SK-N-SH (cell line): ENCODE measurements at regions not wholly inside any gene's neighbourhood (a gene's known extent, or its start where the extent isn't known, plus 50 kb on each side); places are given as distances from the start of the nearest gene placed in this dataset.

Experiments
- CTCF ChIP-seq: fragments of 200-600 bp; sonication (generic); IDR thresholded peaks from 2 replicates; pipeline ENCODE4 v1.6.1; 2017; ENCODE audit warnings: antibody characterized with exemption, mild to moderate bottlenecking, moderate library complexity
- EZH2phosphoT487 ChIP-seq: fragments of 200-600 bp; sonication (generic); IDR thresholded peaks from 2 replicates; pipeline ENCODE4 v1.6.1; 2017; ENCODE audit warnings: low read depth, mixed run types, mild to moderate bottlenecking, antibody characterized with exemption, moderate library complexity, borderline replicate concordance
- FOSL2 ChIP-seq: IDR thresholded peaks from 2 replicates; pipeline ENCODE4 v1.4.0; 2012; ENCODE audit warnings: low read depth, mild to moderate bottlenecking, moderate library complexity, borderline replicate concordance
- GABPA ChIP-seq: IDR thresholded peaks from 2 replicates; pipeline ENCODE4 v1.4.0; 2012; ENCODE audit warnings: low read depth, mild to moderate bottlenecking
- MAX ChIP-seq: IDR thresholded peaks from 2 replicates; pipeline ENCODE4 v1.4.0; 2012; ENCODE audit warnings: low read depth
- POLR2AphosphoS5 ChIP-seq: IDR thresholded peaks from 2 replicates; pipeline ENCODE4 v1.6.1; 2012; ENCODE audit warnings: low read depth, low read length
- REST ChIP-seq: IDR thresholded peaks from 2 replicates; pipeline ENCODE4 v1.6.1; 2012; ENCODE audit warnings: mild to moderate bottlenecking, low read depth, low read length, moderate library complexity
- RFX5 ChIP-seq: IDR thresholded peaks from 2 replicates; pipeline ENCODE4 v1.6.1; 2012; ENCODE audit warnings: mild to moderate bottlenecking, improper control_type of control experiment, low read length
- TAF1 ChIP-seq: IDR thresholded peaks from 2 replicates; pipeline ENCODE4 v1.6.1; 2012; ENCODE audit warnings: low read depth, mild to moderate bottlenecking, low read length, moderate library complexity, borderline replicate concordance
- TCF12 ChIP-seq: IDR thresholded peaks from 2 replicates; pipeline ENCODE4 v1.4.0; 2012
- TEAD4 ChIP-seq: IDR thresholded peaks from 2 replicates; pipeline ENCODE4 v1.4.0; 2012; ENCODE audit warnings: mild to moderate bottlenecking, borderline replicate concordance; ENCODE audit not compliant: insufficient read depth
- USF2 ChIP-seq: fragments of 150-350 bp; IDR thresholded peaks from 2 replicates; pipeline ENCODE4 v1.6.1; 2017; ENCODE audit warnings: antibody characterized with exemption, low read length, low read depth, borderline replicate concordance
- ZBTB33 ChIP-seq: IDR thresholded peaks from 2 replicates; pipeline ENCODE4 v1.4.0; 2012; ENCODE audit warnings: low read depth, borderline replicate concordance

GRCh38 chr4:17376205-17376604 is 135.7 kb downstream of the QDPR start:
- TF ChIP-seq CTCF (no peak), GABPA (no peak), POLR2AphosphoS5 (no peak), RFX5 (no peak), TAF1 (no peak), ZBTB33 (no peak), REST (no peak), USF2 (no peak), TCF12 (no peak), EZH2phosphoT487 (no peak), MAX (no peak), TEAD4 (no peak), FOSL2 (no peak)
